SK-N-SH (cell line): ENCODE measurements at regions not wholly inside any gene's neighbourhood (a gene's known extent, or its start where the extent isn't known, plus 50 kb on each side); places are given as distances from the start of the nearest gene placed in this dataset.

Experiments
- CTCF ChIA-PET: fragments of 300-600, 350-600 bp; formaldehyde crosslinking; extraction: SDS; loops from one replicate; lab custom pipeline; 2021; lab: Yijun Ruan, JAX
- POLR2A ChIA-PET: fragments of 350-600 bp; sonication (Branson Sonifier 250); formaldehyde crosslinking; extraction: SDS; loops from one replicate; lab custom pipeline; 2020; ENCODE audit warnings: antibody characterized with exemption, inconsistent platforms; lab: Yijun Ruan, JAX
- DNase-seq: peaks from one replicate; pipeline ENCODE4 v3.0.0; 2012
- H2AFZ ChIP-seq: fragments of 200-600 bp; sonication (generic); 2 replicates; pipeline ENCODE4 v1.8.1; 2016; ENCODE audit warnings: antibody characterized with exemption, mild to moderate bottlenecking, low read depth
- H3F3A ChIP-seq: fragments of 200-600 bp; sonication (generic); replicated peaks from 2 replicates; pipeline ENCODE3; 2016; ENCODE audit warnings: antibody characterized with exemption, mild to moderate bottlenecking; ENCODE audit not compliant: insufficient read depth
- H3K27ac ChIP-seq, 2 experiments: fragments of 200-500 bp in 1 of 2; fragments of 200-600 bp in 1 of 2; sonication (Bioruptor generic) in 1 of 2; sonication (generic), shearing (Covaris generic) in 1 of 2; 2 replicates each; pipeline versions ENCODE4 v1.5.1 to v1.6.1; 2014 to 2016; ENCODE audit warnings: low read depth in 2 of 2, inconsistent platforms in 1 of 2, low read length in 1 of 2, mild to moderate bottlenecking in 1 of 2, mixed read lengths in 1 of 2
- H3K27me3 ChIP-seq: fragments of 200-600 bp; sonication (generic), shearing (Covaris generic); 2 replicates; pipeline ENCODE4 v1.6.1; 2016; ENCODE audit warnings: mixed run types; ENCODE audit not compliant: insufficient read depth
- H3K36me3 ChIP-seq, 2 experiments: fragments of 200-500 bp in 1 of 2; fragments of 200-600 bp in 1 of 2; sonication (Bioruptor generic) in 1 of 2; sonication (generic) in 1 of 2; replicated peaks in 1 of 2; 2 replicates each; pipeline versions ENCODE3 to v1.5.1; 2014 to 2016; ENCODE audit warnings: low read length in 1 of 2, mild to moderate bottlenecking in 1 of 2; ENCODE audit not compliant: insufficient read depth in 2 of 2, control insufficient read depth in 1 of 2
- H3K4me1 ChIP-seq, 2 experiments: fragments of 200-500 bp in 1 of 2; fragments of 200-600 bp in 1 of 2; sonication (Bioruptor generic) in 1 of 2; sonication (generic), shearing (Covaris generic) in 1 of 2; 2 replicates each; pipeline versions ENCODE4 v1.5.1 to v1.6.1; 2014 to 2016; ENCODE audit warnings: low read depth in 1 of 2, low read length in 1 of 2, mixed run types in 1 of 2; ENCODE audit not compliant: insufficient read depth in 2 of 2, control insufficient read depth in 1 of 2
- H3K4me2 ChIP-seq: fragments of 200-600 bp; sonication (generic), shearing (Covaris generic); 2 replicates; pipeline ENCODE4 v1.6.1; 2017; ENCODE audit warnings: mixed run types
- H3K4me3 ChIP-seq, 2 experiments: fragments of 200-500 bp in 1 of 2; fragments of 200-600 bp in 1 of 2; sonication (Bioruptor generic) in 1 of 2; sonication (generic), shearing (Covaris generic) in 1 of 2; 2 replicates each; pipeline versions ENCODE4 v1.5.1 to v1.8.1; 2014 to 2016; ENCODE audit warnings: low read depth in 2 of 2, inconsistent platforms in 1 of 2, low read length in 1 of 2, mild to moderate bottlenecking in 1 of 2, mixed read lengths in 1 of 2, moderate library complexity in 1 of 2
- H3K79me2 ChIP-seq: fragments of 200-600 bp; sonication (generic); 2 replicates; pipeline ENCODE4 v1.8.1; 2017; ENCODE audit warnings: mild to moderate bottlenecking; ENCODE audit not compliant: insufficient read depth
- H3K9ac ChIP-seq: fragments of 200-600 bp; sonication (generic); 2 replicates; pipeline ENCODE4 v1.6.1; 2017; ENCODE audit warnings: mixed run types
- H3K9me2 ChIP-seq: fragments of 200-600 bp; sonication (generic); 2 replicates; pipeline ENCODE4 v1.6.1; 2017; ENCODE audit warnings: mixed run types
- H3K9me3 ChIP-seq: fragments of 200-600 bp; sonication (generic); 2 replicates; pipeline ENCODE4 v1.6.1; 2017; ENCODE audit warnings: mixed run types, mild to moderate bottlenecking, moderate library complexity
- H4K20me1 ChIP-seq: fragments of 200-600 bp; sonication (generic); 2 replicates; pipeline ENCODE4 v1.6.1; 2017; ENCODE audit warnings: mild to moderate bottlenecking, mixed run types; ENCODE audit not compliant: insufficient read depth
- CTCF ChIP-seq: fragments of 200-600 bp; sonication (generic); IDR thresholded peaks from 2 replicates; pipeline ENCODE4 v1.6.1; 2017; ENCODE audit warnings: antibody characterized with exemption, mild to moderate bottlenecking, moderate library complexity
- EP300 ChIP-seq, 2 experiments: IDR thresholded peaks; 2 replicates each; pipeline versions ENCODE4 v1.4.0 to v1.6.1; 2012; ENCODE audit warnings: borderline replicate concordance in 1 of 2, low read depth in 1 of 2, low read length in 1 of 2
- FOXJ3 ChIP-seq: sonication (generic); formaldehyde crosslinking; IDR thresholded peaks from 2 replicates; pipeline ENCODE4 v1.5.1; 2020; ENCODE audit warnings: mild to moderate bottlenecking, missing genetic modification reagents
- FOXM1 ChIP-seq: IDR thresholded peaks from 2 replicates; pipeline ENCODE4 v1.4.0; 2012; ENCODE audit warnings: low read depth, mild to moderate bottlenecking
- NRF1 ChIP-seq: IDR thresholded peaks from 2 replicates; pipeline ENCODE4 v1.6.1; 2012; ENCODE audit warnings: low read depth, mild to moderate bottlenecking, low read length
- ZBTB33 ChIP-seq: IDR thresholded peaks from 2 replicates; pipeline ENCODE4 v1.4.0; 2012; ENCODE audit warnings: low read depth, borderline replicate concordance
- WGBS: methylation state at CpG from one replicate; pipeline ENCODE4 v1.1.6; 2017; ENCODE audit warnings: low lambda C conversion rate; 5-methylcytosine and 5-hydroxymethylcytosine counted together
- TF ChIP-seq, protein P1 (sequence below): IDR thresholded peaks from 2 replicates; pipeline ENCODE4 v1.4.0; 2012; ENCODE audit warnings: low read depth, borderline replicate concordance
- TF ChIP-seq, protein P2 (sequence below): IDR thresholded peaks from 2 replicates; pipeline ENCODE4; 2012

DNA sequence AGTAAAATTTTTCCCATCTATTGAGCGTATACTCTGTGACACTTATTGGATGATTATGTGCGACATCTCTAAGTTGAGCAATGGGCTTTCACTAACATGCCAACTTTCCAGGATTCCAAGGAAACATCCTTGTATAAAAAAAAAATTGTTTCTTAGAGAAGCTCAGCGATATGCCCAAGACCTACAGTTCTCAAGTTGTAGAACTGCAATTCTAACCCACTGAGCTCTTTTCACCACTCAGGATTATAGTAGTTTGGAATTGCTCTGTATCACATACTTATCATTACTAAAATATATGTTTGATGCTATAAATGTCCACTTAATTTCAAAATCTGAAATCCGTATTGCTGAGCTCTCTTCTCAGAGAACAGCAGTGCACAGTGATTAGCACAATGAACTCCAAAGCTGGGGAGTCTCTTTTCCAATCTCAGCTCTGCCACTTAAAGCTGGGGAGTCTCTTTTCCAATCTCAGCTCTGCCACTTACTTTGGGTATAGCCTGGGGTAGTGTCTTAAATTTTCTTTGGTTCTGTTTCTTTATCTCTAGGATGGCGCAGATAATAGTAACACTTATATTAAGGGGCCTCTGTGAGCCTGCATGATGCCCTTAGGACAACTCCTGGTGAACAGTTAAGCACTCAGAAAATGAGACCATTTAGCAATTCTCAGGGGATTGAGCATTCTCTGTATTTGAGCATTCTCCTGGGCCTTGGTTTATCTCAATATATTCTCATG lies 1722.2 kb upstream of the AGA start (continued):
- TF ChIP-seq EP300 (IDR thresholded peaks at IDR 0.05; ENCODE audit: borderline replicate concordance in 1 of 2, low read depth in 1 of 2, low read length in 1 of 2) (no peak), CTCF (no peak), FOXJ3 (CRISPR knock-in tag) (no peak), NRF1 (no peak), FOXM1 (no peak)
- TF ChIP-seq, protein P1, sequence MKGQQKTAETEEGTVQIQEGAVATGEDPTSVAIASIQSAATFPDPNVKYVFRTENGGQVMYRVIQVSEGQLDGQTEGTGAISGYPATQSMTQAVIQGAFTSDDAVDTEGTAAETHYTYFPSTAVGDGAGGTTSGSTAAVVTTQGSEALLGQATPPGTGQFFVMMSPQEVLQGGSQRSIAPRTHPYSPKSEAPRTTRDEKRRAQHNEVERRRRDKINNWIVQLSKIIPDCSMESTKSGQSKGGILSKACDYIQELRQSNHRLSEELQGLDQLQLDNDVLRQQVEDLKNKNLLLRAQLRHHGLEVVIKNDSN, result no peak
- TF ChIP-seq, protein P2, sequence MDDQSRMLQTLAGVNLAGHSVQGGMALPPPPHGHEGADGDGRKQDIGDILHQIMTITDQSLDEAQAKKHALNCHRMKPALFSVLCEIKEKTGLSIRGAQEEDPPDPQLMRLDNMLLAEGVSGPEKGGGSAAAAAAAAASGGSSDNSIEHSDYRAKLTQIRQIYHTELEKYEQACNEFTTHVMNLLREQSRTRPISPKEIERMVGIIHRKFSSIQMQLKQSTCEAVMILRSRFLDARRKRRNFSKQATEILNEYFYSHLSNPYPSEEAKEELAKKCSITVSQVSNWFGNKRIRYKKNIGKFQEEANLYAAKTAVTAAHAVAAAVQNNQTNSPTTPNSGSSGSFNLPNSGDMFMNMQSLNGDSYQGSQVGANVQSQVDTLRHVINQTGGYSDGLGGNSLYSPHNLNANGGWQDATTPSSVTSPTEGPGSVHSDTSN, result no peak

- H3K79me2 ChIP-seq, result no peaks in the 10 kb centered on the region
- H3K4me3 ChIP-seq, result no peak overlapping the region
- H3K9ac ChIP-seq, result no peak overlapping the region
- no peaks in the 10 kb centered on the region for H3K9me2 ChIP-seq
- H2AFZ ChIP-seq, result no peak overlapping the region
- no peaks in the 10 kb centered on the region for H4K20me1 ChIP-seq
- no peaks in the 10 kb centered on the region for H3K4me1 ChIP-seq
- no peak for TF ChIP-seq ZBTB33
- TF ChIP-seq EP300 (IDR thresholded peaks at IDR 0.05; ENCODE audit: borderline replicate concordance in 1 of 2, low read depth in 1 of 2, low read length in 1 of 2), result no peak
- ChIA-PET CTCF (no interaction called here), POLR2A (no interaction called here)
- H3K9me3 ChIP-seq, result no peaks in the 10 kb centered on the region
- H3K36me3 ChIP-seq, result no peaks in the 10 kb centered on the region
- no peaks in the 10 kb centered on the region for H3F3A ChIP-seq
- WGBS, result 14% methylated on average over 4 of the region's 4 CpGs
- H3K27me3 ChIP-seq, result no peaks in the 10 kb centered on the region
- H3K27ac ChIP-seq, result no peak overlapping the region
- H3K4me2 ChIP-seq, result no peak overlapping the region
- DNase-seq, result no peak
These were observed 1722.9 kb upstream of the AGA start for GRCh38 chr4:179165000-179165738.
